Adrenal gland (tissue), 9 donors: ENCODE measurements at regions not wholly inside any gene's neighbourhood (a gene's known extent, or its start where the extent isn't known, plus 50 kb on each side); places are given as distances from the start of the nearest gene placed in this dataset.
"Not testable (repeated sequence)": the region's sequence is repeated elsewhere in the genome, so short reads cannot be mapped to it uniquely, and the experiment has no call there.

Source experiments
- DNase-seq, 7 donors: peaks; one replicate each; pipeline ENCODE4 v3.0.0-alpha.2; 2019 to 2020
- H3K27ac ChIP-seq, 5 donors: fragments of 200-600 bp; sonication (generic) in 4 of 5; 1 replicate in 3 of 5; 2 replicates in 2 of 5; pipeline versions ENCODE4 v1.5.1 to v1.8.0; 2016 to 2020; ENCODE audit warnings: mild to moderate bottlenecking in 1 of 5
- H3K27me3 ChIP-seq: fragments of 200-600 bp; 2 replicates; pipeline ENCODE4 v1.8.0; 2021
- H3K36me3 ChIP-seq, 2 donors: fragments of 200-600 bp; replicated peaks in 1 of 2; 1 replicate in 1 of 2; 2 replicates in 1 of 2; pipeline versions ENCODE4 v1.5.1 to v1.8.0; 2018 to 2022
- H3K4me1 ChIP-seq, 2 donors: fragments of 200-600 bp; replicated peaks in 1 of 2; 1 replicate in 1 of 2; 2 replicates in 1 of 2; pipeline versions ENCODE4 v1.5.1 to v1.8.0; 2018 to 2021
- H3K4me3 ChIP-seq, 4 donors: fragments of 200-600 bp; sonication (generic) in 3 of 4; one replicate each; pipeline ENCODE4 v1.5.1; 2016 to 2018
- H3K9me3 ChIP-seq, 3 donors: fragments of 200-600 bp; sonication (generic) in 1 of 3; replicated peaks in 1 of 3; 1 replicate in 2 of 3; 2 replicates in 1 of 3; pipeline versions ENCODE4 v1.5.1 to v1.8.0; 2016 to 2021
- WGBS, 4 donors: extraction: QIAGEN DNeasy Blood & Tissue Kit in 2 of 4; methylation state at CpG; one replicate each; pipeline versions ENCODE4 v1.1.5 to v1.1.7; 2013 to 2017; 5-methylcytosine and 5-hydroxymethylcytosine counted together
- intact Hi-C, 2 donors: fragments of 100-400 bp; cut with DNase I; formaldehyde crosslinking; loops; one replicate each; pipeline versions ENCODE4 v1.14.1 to v1.15.0; 2022 to 2023
- donor health status: healthy with polysubstance abuse.
- donor health status: Bipolar disorder and iron deficiency.
- donor health status: DM: yes; HTN: yes; CAD: no.
- donor health status: DM: no; HTN: no; CAD: no.
- donor health status: DM: no; HTN: no; CAD: no.

GRCh38 chr9:62860939-62861860, 1671.4 kb downstream of the SPATA31A7 start:
- peaks cover 16% of the 10 kb centered on the region for H3K27me3 ChIP-seq
- H3K9me3 ChIP-seq, H3K36me3 ChIP-seq, H3K4me1 ChIP-seq, intact Hi-C loops, H3K4me3 ChIP-seq, H3K27ac ChIP-seq: not testable (repeated sequence)
- DNase-seq = peak in 1 of 7 donors; percentile 49
- WGBS, 4 donors = 78 to 81% (median 81%) methylated on average over 11 of the region's 11 CpGs

- intact Hi-C loops, H3K36me3 ChIP-seq, H3K4me3 ChIP-seq, DNase-seq, H3K9me3 ChIP-seq, H3K4me1 ChIP-seq, H3K27ac ChIP-seq: not testable (repeated sequence)
- peaks cover 16% of the 10 kb centered on the region for H3K27me3 ChIP-seq
- WGBS, 4 donors = 46 to 77% (median 63%) methylated on average over 1 to 2 of the region's 2 CpGs
Measured at GRCh38 chr9:62862180-62862579, 1672.3 kb downstream of the SPATA31A7 start.

GRCh38 chr9:62863319-62863718, 1673.5 kb downstream of the SPATA31A7 start:
- 22 to 40% (median 26%) methylated on average over 4 of the region's 4 CpGs for WGBS, 4 donors
- not testable (repeated sequence) for H3K27ac ChIP-seq

GRCh38 chr9:62863867-62864266, 1674.0 kb downstream of the SPATA31A7 start:
- H3K4me3 ChIP-seq, H3K27ac ChIP-seq, H3K4me1 ChIP-seq, H3K9me3 ChIP-seq, H3K36me3 ChIP-seq, intact Hi-C loops: not testable (repeated sequence)
- WGBS, 4 donors = 59 to 72% (median 67%) methylated on average over 8 of the region's 8 CpGs
- peaks cover 16% of the 10 kb centered on the region for H3K27me3 ChIP-seq
- DNase-seq = peak in 1 of 7 donors; percentile 52

More at GRCh38 chr9:62863319-62863718, 1673.5 kb downstream of the SPATA31A7 start:
- H3K4me3 ChIP-seq, H3K9me3 ChIP-seq, intact Hi-C loops, H3K4me1 ChIP-seq, H3K36me3 ChIP-seq: not testable (repeated sequence)
- H3K27me3 ChIP-seq = peaks cover 16% of the 10 kb centered on the region
- DNase-seq = peak in 1 of 7 donors; percentile 54

GRCh38 chr9:62864481-62865469, 1674.9 kb downstream of the SPATA31A7 start:
- H3K4me3 ChIP-seq, H3K36me3 ChIP-seq, H3K4me1 ChIP-seq, intact Hi-C loops, H3K9me3 ChIP-seq, H3K27ac ChIP-seq: not testable (repeated sequence)
- 18 to 21% (median 19%) methylated on average over 28 of the region's 28 CpGs for WGBS, 4 donors
- peaks cover 16% of the 10 kb centered on the region for H3K27me3 ChIP-seq
- DNase-seq = peak in 2 of 7 donors; percentile 26 to 53

GRCh38 chr9:62869061-62869460, 1679.2 kb downstream of the SPATA31A7 start:
- H3K9me3 ChIP-seq, H3K36me3 ChIP-seq, H3K4me3 ChIP-seq, intact Hi-C loops, DNase-seq, H3K4me1 ChIP-seq, H3K27me3 ChIP-seq, H3K27ac ChIP-seq: not testable (repeated sequence)
- WGBS, 4 donors = 43 to 79% (median 72%) methylated on average over 2 to 4 of the region's 4 CpGs

GRCh38 chr9:62871765-62872164, 1681.9 kb downstream of the SPATA31A7 start:
- H3K4me3 ChIP-seq, H3K27ac ChIP-seq, intact Hi-C loops, H3K27me3 ChIP-seq, DNase-seq, H3K9me3 ChIP-seq, H3K4me1 ChIP-seq, H3K36me3 ChIP-seq: not testable (repeated sequence)
- 48 to 65% (median 59%) methylated on average over 1 of the region's 1 CpG for WGBS, 4 donors

- H3K4me3 ChIP-seq, intact Hi-C loops, H3K27ac ChIP-seq, H3K27me3 ChIP-seq, H3K36me3 ChIP-seq, H3K4me1 ChIP-seq, DNase-seq, H3K9me3 ChIP-seq: not testable (repeated sequence)
- 69 to 78% (median 73%) methylated on average over 8 to 10 of the region's 10 CpGs for WGBS, 4 donors
Measured at GRCh38 chr9:62874213-62874612, 1684.4 kb downstream of the SPATA31A7 start.

GRCh38 chr9:62874745-62875599, 1685.1 kb downstream of the SPATA31A7 start:
- intact Hi-C loops, H3K27ac ChIP-seq, H3K27me3 ChIP-seq, H3K4me3 ChIP-seq, H3K9me3 ChIP-seq, DNase-seq, H3K4me1 ChIP-seq, H3K36me3 ChIP-seq: not testable (repeated sequence)
- WGBS, 4 donors = 62 to 71% (median 66%) methylated on average over 4 of the region's 4 CpGs

GRCh38 chr9:62877552-62877951, 1687.7 kb downstream of the SPATA31A7 start:
- DNase-seq, H3K27me3 ChIP-seq, H3K36me3 ChIP-seq, H3K4me1 ChIP-seq, H3K27ac ChIP-seq, H3K9me3 ChIP-seq, intact Hi-C loops, H3K4me3 ChIP-seq: not testable (repeated sequence)
